ENCODE measurements at regions not wholly inside any gene's neighbourhood (a gene's known extent, or its start where the extent isn't known, plus 50 kb on each side); places are given as distances from the start of the nearest gene placed in this dataset.
A peak's percentile ranks its signal among the peaks of the same experiment; 100 is the strongest.

DNA sequence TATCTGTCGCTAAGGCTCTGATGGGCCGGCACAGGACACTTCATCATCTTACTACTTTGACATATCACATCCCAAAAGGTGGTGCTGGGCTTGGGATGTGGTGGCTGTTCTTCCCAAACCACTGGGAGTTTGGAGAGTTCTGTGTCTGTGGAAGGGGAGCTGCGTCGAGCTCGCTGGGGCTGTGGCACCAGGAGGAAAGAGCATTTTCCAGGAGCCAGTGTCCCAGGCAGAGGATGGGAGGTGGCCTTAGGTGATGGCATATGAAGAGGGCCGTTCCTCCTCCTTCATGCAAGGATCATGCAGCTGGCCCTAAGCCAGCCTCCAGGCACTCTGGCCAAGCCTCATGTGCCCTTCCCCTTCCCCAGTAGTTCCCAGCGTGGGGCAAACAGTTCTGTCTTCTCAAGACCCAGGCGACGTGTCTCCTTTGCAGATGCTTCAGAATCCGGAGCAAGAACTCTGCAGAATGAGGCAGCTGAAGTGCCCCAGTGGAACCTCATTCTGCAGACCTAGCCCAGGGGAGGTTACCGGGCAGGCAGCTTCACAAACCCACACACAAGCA, 89.4 kb upstream of the TNRC6C start:
- peaks cover 21% of the 10 kb centered on the region for H3K27me3 Mint-ChIP-seq
- H3K4me3 Mint-ChIP-seq, result peak overlapping the region; percentile 14 to 87 (median 66)
- H3K9me3 Mint-ChIP-seq, result peaks cover 0 to 2% (median 0%) of the 10 kb centered on the region in 3 donors
- H3K4me1 Mint-ChIP-seq, result peaks cover 19 to 40% (median 26%) of the 10 kb centered on the region in 3 donors
- no peaks in the 10 kb centered on the region for H3K36me3 Mint-ChIP-seq
- H3K27ac Mint-ChIP-seq, result peak overlapping the region; percentile 74 to 94 (median 77)

GRCh38 chr17:77869665-77870132, 88.8 kb upstream of the TNRC6C start:
- peaks cover 19 to 39% (median 26%) of the 10 kb centered on the region in 3 donors for H3K4me1 Mint-ChIP-seq
- H3K36me3 Mint-ChIP-seq, result no peaks in the 10 kb centered on the region
- H3K9me3 Mint-ChIP-seq, result peaks cover 0 to 2% (median 0%) of the 10 kb centered on the region in 3 donors
- H3K27me3 Mint-ChIP-seq, result peaks cover 19% of the 10 kb centered on the region
- peak overlapping the region; percentile 74 to 94 (median 77) for H3K27ac Mint-ChIP-seq
- peak overlapping the region; percentile 14 to 87 (median 66) for H3K4me3 Mint-ChIP-seq

- Mint-ChIP-seq H3K36me3 (peaks cover 6% of the 10 kb centered on the region), H3K27me3 (peaks cover 16% of the 10 kb centered on the region), H3K27ac (peak overlapping the region in 1 of 3 donors; percentile 12), H3K9me3 (peaks cover 2 to 9% (median 9%) of the 10 kb centered on the region in 3 donors), H3K4me3 (peak overlapping the region in 1 of 4 donors; percentile 72), H3K4me1 (peaks cover 28 to 49% (median 34%) of the 10 kb centered on the region in 3 donors)
These were observed 86.3 kb upstream of the TNRC6C start for GRCh38 chr17:77872199-77872598.

- Mint-ChIP-seq H3K27me3 (peaks cover 16% of the 10 kb centered on the region), H3K4me1 (peaks cover 23 to 44% (median 29%) of the 10 kb centered on the region in 3 donors), H3K27ac (peak overlapping the region in 2 of 3 donors; percentile 12 to 78), H3K9me3 (peaks cover 2 to 9% (median 9%) of the 10 kb centered on the region in 3 donors), H3K36me3 (peaks cover 6% of the 10 kb centered on the region), H3K4me3 (peak overlapping the region in 1 of 4 donors; percentile 72)
These were observed 85.6 kb upstream of the TNRC6C start for GRCh38 chr17:77872714-77873499.

DNA sequence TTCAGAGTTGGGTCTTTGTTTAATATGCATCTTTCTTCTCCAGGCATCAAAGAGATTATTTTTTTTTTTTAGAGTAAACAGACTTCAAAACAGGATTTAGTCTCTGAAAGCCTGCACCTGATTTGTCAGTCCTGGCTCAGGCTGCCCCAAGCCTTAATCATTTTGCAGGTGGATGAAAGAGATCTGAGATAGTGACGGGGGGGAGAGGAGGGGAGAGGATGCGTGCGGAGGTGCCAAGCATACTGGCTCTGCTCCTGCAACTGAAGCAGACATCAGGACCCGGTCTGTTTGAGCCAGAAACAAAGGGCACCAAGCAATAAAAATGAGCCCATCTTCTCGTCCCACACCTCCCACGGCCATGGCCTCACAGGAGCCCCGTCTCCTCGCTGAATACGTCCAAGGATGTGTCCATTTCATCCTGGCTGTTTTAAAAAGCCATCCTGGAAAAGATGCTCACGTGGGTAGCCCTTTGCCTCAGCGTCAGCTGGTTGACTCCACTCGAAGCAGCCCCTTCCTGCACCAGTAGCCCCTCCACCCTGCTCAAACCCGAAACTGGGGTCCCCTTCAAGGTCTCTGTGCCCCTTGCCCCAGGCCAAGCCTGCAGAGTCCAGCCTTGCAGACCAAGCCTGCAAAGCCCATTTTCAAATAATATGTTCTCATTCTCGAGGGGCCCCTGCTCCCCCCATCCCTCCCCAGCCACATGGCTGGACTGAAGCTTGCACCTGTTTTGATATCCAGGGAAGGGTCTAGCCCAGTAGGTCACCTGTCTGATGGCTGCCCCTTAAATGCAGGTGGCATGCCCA, 84.8 kb upstream of the TNRC6C start:
- Mint-ChIP-seq H3K27ac (peak overlapping the region in 1 of 3 donors; percentile 78), H3K9me3 (peaks cover 2 to 9% (median 9%) of the 10 kb centered on the region in 3 donors), H3K36me3 (peaks cover 6% of the 10 kb centered on the region), H3K4me1 (peaks cover 23 to 39% (median 28%) of the 10 kb centered on the region in 3 donors), H3K27me3 (peaks cover 14% of the 10 kb centered on the region), H3K4me3 (no peak overlapping the region)

DNA sequence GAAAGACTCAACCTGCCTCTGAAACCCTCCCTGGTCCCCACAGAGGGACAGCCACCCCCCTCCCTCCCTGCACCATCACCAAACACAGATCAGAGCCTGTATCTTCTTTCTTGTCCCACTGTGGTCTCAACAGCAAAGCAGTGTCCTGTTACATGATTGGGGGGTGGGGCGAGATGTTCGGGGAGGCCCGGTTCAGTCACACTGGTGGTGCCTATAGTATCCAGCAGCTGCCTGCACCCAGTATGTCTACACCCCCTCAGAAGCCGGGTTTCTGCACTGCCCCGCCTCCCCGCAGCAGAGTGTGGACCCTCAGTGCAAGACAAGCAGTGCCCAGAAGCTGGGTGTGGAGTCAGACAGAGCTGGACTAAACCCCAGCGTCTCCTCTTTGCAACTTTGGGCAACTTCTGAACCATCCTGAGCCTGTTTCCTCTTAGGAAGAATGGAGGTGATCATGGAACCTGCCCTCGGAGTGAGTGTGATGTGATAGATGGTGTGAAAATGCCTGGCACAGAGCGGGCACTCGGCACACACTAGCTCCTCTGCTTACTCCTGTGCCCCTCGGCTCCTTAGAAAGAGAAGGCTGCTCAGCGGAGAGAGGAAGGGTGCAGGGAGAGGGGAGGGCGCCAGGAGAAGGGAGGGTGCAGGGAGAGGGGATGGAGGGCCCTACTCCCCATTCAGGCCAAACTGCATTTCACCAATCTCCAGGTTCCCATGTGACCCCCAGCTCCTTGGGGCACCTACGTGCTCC, 84.0 kb upstream of the TNRC6C start:
- peaks cover 6% of the 10 kb centered on the region for H3K36me3 Mint-ChIP-seq
- peak overlapping the region in 1 of 3 donors; percentile 49 for H3K27ac Mint-ChIP-seq
- H3K9me3 Mint-ChIP-seq, result peaks cover 2 to 9% (median 9%) of the 10 kb centered on the region in 3 donors
- peaks cover 17 to 35% (median 22%) of the 10 kb centered on the region in 3 donors for H3K4me1 Mint-ChIP-seq
- H3K27me3 Mint-ChIP-seq, result peaks cover 14% of the 10 kb centered on the region
- H3K4me3 Mint-ChIP-seq, result no peak overlapping the region

DNA sequence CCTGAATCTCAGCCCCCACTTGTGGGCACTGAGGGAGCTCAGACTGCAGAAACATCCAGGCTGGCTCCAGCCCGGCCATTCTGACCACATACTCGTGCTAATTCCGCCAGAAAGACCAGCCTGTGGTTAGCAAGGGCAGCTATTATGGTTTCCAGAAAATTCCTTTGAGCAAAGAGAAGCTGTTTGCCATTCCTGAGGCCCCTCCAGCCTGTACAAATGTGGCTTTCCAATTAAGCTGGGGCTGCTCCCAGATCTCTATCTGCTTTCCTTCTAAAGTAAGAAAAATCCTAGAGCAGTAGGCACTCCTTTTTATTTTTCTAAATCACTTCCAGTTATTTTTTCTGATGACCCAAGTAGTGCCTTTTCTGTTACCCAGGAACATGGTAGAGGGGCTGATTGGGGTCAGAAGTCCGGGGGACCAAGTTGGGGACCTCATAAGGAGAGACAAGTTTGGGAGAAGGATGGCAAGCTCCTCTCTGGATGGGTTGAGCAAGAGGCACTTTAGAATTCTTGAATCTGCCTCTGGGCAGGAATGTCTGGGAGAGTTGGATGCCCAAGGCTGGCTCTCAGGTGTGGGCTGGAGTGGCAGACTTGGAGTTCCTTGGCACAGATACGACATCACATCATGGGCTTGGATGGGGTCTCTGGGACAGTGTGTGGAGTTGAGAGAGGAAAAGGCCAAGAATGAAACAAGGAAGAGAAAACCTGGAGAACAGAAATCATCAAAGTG, 83.3 kb upstream of the TNRC6C start:
- H3K27ac Mint-ChIP-seq, result peak overlapping the region in 2 of 3 donors; percentile 35 to 94
- peaks cover 11 to 28% (median 16%) of the 10 kb centered on the region in 3 donors for H3K4me1 Mint-ChIP-seq
- H3K4me3 Mint-ChIP-seq, result peak overlapping the region in 3 of 4 donors; percentile 3 to 75 (median 69)
- H3K27me3 Mint-ChIP-seq, result peaks cover 13% of the 10 kb centered on the region
- peaks cover 6% of the 10 kb centered on the region for H3K36me3 Mint-ChIP-seq
- H3K9me3 Mint-ChIP-seq, result peaks cover 2 to 9% (median 9%) of the 10 kb centered on the region in 3 donors

- H3K4me1 Mint-ChIP-seq, result peaks cover 11 to 31% (median 16%) of the 10 kb centered on the region in 3 donors
- peaks cover 13% of the 10 kb centered on the region for H3K27me3 Mint-ChIP-seq
- H3K4me3 Mint-ChIP-seq, result peak overlapping the region in 3 of 4 donors; percentile 3 to 82 (median 75)
- H3K9me3 Mint-ChIP-seq, result peaks cover 2 to 9% (median 9%) of the 10 kb centered on the region in 3 donors
- peak overlapping the region in 2 of 3 donors; percentile 35 to 94 for H3K27ac Mint-ChIP-seq
- peaks cover 6% of the 10 kb centered on the region for H3K36me3 Mint-ChIP-seq
These were observed 82.5 kb upstream of the TNRC6C start for GRCh38 chr17:77875881-77876509.

GRCh38 chr17:77877036-77877435, 81.5 kb upstream of the TNRC6C start:
- Mint-ChIP-seq H3K4me1 (peaks cover 16 to 35% (median 19%) of the 10 kb centered on the region in 3 donors), H3K27ac (no peak overlapping the region), H3K27me3 (peaks cover 15% of the 10 kb centered on the region), H3K4me3 (no peak overlapping the region), H3K9me3 (peaks cover 2 to 9% (median 9%) of the 10 kb centered on the region in 3 donors), H3K36me3 (peaks cover 6% of the 10 kb centered on the region)

- no peak overlapping the region for H3K4me3 Mint-ChIP-seq
These were observed 80.7 kb upstream of the TNRC6C start for GRCh38 chr17:77877646-77878355.

DNA sequence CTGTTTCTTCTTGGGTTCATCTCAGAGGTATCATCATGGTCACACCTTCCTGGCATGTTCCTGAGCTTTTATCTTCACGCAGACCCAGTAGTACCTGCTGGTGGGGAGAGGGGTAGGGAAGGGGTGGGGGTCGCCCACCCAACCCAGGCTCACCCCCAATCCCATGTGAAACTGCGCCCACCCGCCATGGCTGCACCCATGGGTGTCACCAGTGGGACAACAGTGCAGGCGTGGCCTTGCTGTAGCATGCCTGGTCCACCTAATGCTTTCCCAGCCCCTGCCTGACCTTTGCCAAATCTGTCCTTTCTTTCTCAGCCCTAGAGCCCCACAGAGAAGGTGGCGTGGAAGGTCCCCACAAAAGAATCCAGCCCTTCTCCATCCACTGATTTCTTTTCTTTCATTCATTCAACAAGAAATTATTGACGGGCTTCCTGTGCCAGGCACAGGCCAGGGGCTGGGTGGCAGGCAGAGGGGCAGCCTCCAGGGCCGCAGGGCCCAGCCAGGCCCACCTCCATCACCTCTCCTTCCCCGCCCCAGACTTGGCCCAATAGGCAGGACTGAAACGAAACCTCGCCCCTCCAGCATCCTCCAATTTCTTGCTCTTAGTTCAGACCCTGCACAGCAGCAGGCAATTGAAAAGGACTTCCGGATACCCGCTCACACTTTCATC, 79.1 kb upstream of the TNRC6C start:
- Mint-ChIP-seq H3K4me1 (peaks cover 30 to 46% (median 34%) of the 10 kb centered on the region in 3 donors), H3K27ac (peak overlapping the region in 2 of 3 donors; percentile 35 to 76), H3K4me3 (no peak overlapping the region)

More at GRCh38 chr17:77877646-77878355, 80.7 kb upstream of the TNRC6C start:
- no peak overlapping the region for H3K27ac Mint-ChIP-seq
- peaks cover 1 to 9% (median 9%) of the 10 kb centered on the region in 3 donors for H3K9me3 Mint-ChIP-seq
- peaks cover 6% of the 10 kb centered on the region for H3K36me3 Mint-ChIP-seq
- peaks cover 20% of the 10 kb centered on the region for H3K27me3 Mint-ChIP-seq
- peaks cover 24 to 39% (median 27%) of the 10 kb centered on the region in 3 donors for H3K4me1 Mint-ChIP-seq

GRCh38 chr17:77879896-77880280, 78.6 kb upstream of the TNRC6C start:
- peaks cover 6% of the 10 kb centered on the region for H3K36me3 Mint-ChIP-seq
- peak overlapping the region in 1 of 3 donors; percentile 35 for H3K27ac Mint-ChIP-seq
- peaks cover 15% of the 10 kb centered on the region for H3K27me3 Mint-ChIP-seq
- peaks cover 0 to 9% (median 9%) of the 10 kb centered on the region in 3 donors for H3K9me3 Mint-ChIP-seq
- peaks cover 33 to 46% (median 38%) of the 10 kb centered on the region in 3 donors for H3K4me1 Mint-ChIP-seq
- no peak overlapping the region for H3K4me3 Mint-ChIP-seq

More for the DNA sequence above, 79.1 kb upstream of the TNRC6C start:
- peaks cover 0 to 9% (median 9%) of the 10 kb centered on the region in 3 donors for H3K9me3 Mint-ChIP-seq
- peaks cover 6% of the 10 kb centered on the region for H3K36me3 Mint-ChIP-seq
- peaks cover 17% of the 10 kb centered on the region for H3K27me3 Mint-ChIP-seq

Measured in IgD-negative memory B cell (primary cell).